ENCODE measurements at regions not wholly inside any gene's neighbourhood (a gene's known extent, or its start where the extent isn't known, plus 50 kb on each side); places are given as distances from the start of the nearest gene placed in this dataset.
"Not testable (repeated sequence)": the region's sequence is repeated elsewhere in the genome, so short reads cannot be mapped to it uniquely, and the experiment has no call there.

- CTCF ChIA-PET; H3K4me2 ChIP-seq (ENCODE audit: control insufficient read depth, insufficient read depth); POLR2A ChIA-PET; SMC1A ChIA-PET (ENCODE audit: uncharacterized antibody, unreplicated experiment); ATAC-seq; H3K36me3 ChIP-seq (ENCODE audit: control insufficient read depth in 2 of 2, insufficient read depth in 2 of 2, low read length in 1 of 2); DNase-seq (ENCODE audit: low read depth, low spot score); H3K27ac ChIP-seq (ENCODE audit: control insufficient read depth, insufficient read depth); H3K79me2 ChIP-seq (ENCODE audit: control insufficient read depth, insufficient read depth, low read length); RAD21 ChIA-PET (ENCODE audit: unreplicated experiment); FAIRE-seq; intact Hi-C loops (cut with micrococcal nuclease; ENCODE audit: unreplicated experiment); H3K9me3 ChIP-seq (replicated peaks; ENCODE audit: control insufficient read depth, insufficient read depth, low read length); H3K4me1 ChIP-seq (ENCODE audit: control insufficient read depth, insufficient read depth, low read length); H3K9ac ChIP-seq (ENCODE audit: control insufficient read depth, insufficient read depth, low read length); in situ Hi-C loops (cut with MboI); H4K20me1 ChIP-seq (ENCODE audit: control insufficient read depth, insufficient read depth); H2AFZ ChIP-seq (ENCODE audit: control insufficient read depth, low read depth, low read length); BruUV-seq (replicated peaks); H3K4me3 ChIP-seq; H3K27me3 ChIP-seq (replicated peaks in 1 of 2; ENCODE audit: control insufficient read depth in 2 of 2, insufficient read depth in 2 of 2, low read length in 1 of 2): not testable (repeated sequence)
- 29% methylated on average over 3 of the region's 3 CpGs for WGBS (ENCODE audit: insufficient coverage, insufficient replicate concordance, low lambda C conversion rate, missing lambda C conversion rate)
These were observed 143.0 kb downstream of the ATP6V0E2 start for GRCh38 chr7:150016651-150017189.

GRCh38 chr7:150020210-150020609, 146.4 kb downstream of the ATP6V0E2 start:
- BruUV-seq (replicated peaks); H3K9ac ChIP-seq (ENCODE audit: control insufficient read depth, insufficient read depth, low read length); DNase-seq (ENCODE audit: low read depth, low spot score); POLR2A ChIA-PET; H3K36me3 ChIP-seq (ENCODE audit: control insufficient read depth in 2 of 2, insufficient read depth in 2 of 2, low read length in 1 of 2); in situ Hi-C loops (cut with MboI); CTCF ChIA-PET; FAIRE-seq; H3K27ac ChIP-seq (ENCODE audit: control insufficient read depth, insufficient read depth); ATAC-seq; H3K4me3 ChIP-seq; H2AFZ ChIP-seq (ENCODE audit: control insufficient read depth, low read depth, low read length); intact Hi-C loops (cut with micrococcal nuclease; ENCODE audit: unreplicated experiment); H3K79me2 ChIP-seq (ENCODE audit: control insufficient read depth, insufficient read depth, low read length); H3K27me3 ChIP-seq (replicated peaks in 1 of 2; ENCODE audit: control insufficient read depth in 2 of 2, insufficient read depth in 2 of 2, low read length in 1 of 2); RAD21 ChIA-PET (ENCODE audit: unreplicated experiment); SMC1A ChIA-PET (ENCODE audit: uncharacterized antibody, unreplicated experiment); H3K9me3 ChIP-seq (replicated peaks; ENCODE audit: control insufficient read depth, insufficient read depth, low read length); H3K4me2 ChIP-seq (ENCODE audit: control insufficient read depth, insufficient read depth); H4K20me1 ChIP-seq (ENCODE audit: control insufficient read depth, insufficient read depth); H3K4me1 ChIP-seq (ENCODE audit: control insufficient read depth, insufficient read depth, low read length): not testable (repeated sequence)
- WGBS (ENCODE audit: insufficient coverage, insufficient replicate concordance, low lambda C conversion rate, missing lambda C conversion rate) = 66% methylated on average over 3 of the region's 3 CpGs

GRCh38 chr7:150024550-150025490, 151.1 kb downstream of the ATP6V0E2 start:
- H3K9me3 ChIP-seq (replicated peaks; ENCODE audit: control insufficient read depth, insufficient read depth, low read length); H3K4me3 ChIP-seq; ATAC-seq; H3K9ac ChIP-seq (ENCODE audit: control insufficient read depth, insufficient read depth, low read length); H4K20me1 ChIP-seq (ENCODE audit: control insufficient read depth, insufficient read depth); H3K79me2 ChIP-seq (ENCODE audit: control insufficient read depth, insufficient read depth, low read length); H3K4me2 ChIP-seq (ENCODE audit: control insufficient read depth, insufficient read depth); H3K27ac ChIP-seq (ENCODE audit: control insufficient read depth, insufficient read depth); CTCF ChIA-PET; SMC1A ChIA-PET (ENCODE audit: uncharacterized antibody, unreplicated experiment); H3K27me3 ChIP-seq (replicated peaks in 1 of 2; ENCODE audit: control insufficient read depth in 2 of 2, insufficient read depth in 2 of 2, low read length in 1 of 2); in situ Hi-C loops (cut with MboI); DNase-seq (ENCODE audit: low read depth, low spot score); FAIRE-seq; RAD21 ChIA-PET (ENCODE audit: unreplicated experiment); BruUV-seq (replicated peaks); intact Hi-C loops (cut with micrococcal nuclease; ENCODE audit: unreplicated experiment); POLR2A ChIA-PET; H3K4me1 ChIP-seq (ENCODE audit: control insufficient read depth, insufficient read depth, low read length); H3K36me3 ChIP-seq (ENCODE audit: control insufficient read depth in 2 of 2, insufficient read depth in 2 of 2, low read length in 1 of 2); H2AFZ ChIP-seq (ENCODE audit: control insufficient read depth, low read depth, low read length): not testable (repeated sequence)
- WGBS (ENCODE audit: insufficient coverage, insufficient replicate concordance, low lambda C conversion rate, missing lambda C conversion rate) = 38% methylated on average over 7 of the region's 7 CpGs

GRCh38 chr7:150025802-150026201, 152.0 kb downstream of the ATP6V0E2 start:
- POLR2A ChIA-PET; H3K4me3 ChIP-seq; H3K9me3 ChIP-seq (replicated peaks; ENCODE audit: control insufficient read depth, insufficient read depth, low read length); H3K36me3 ChIP-seq (ENCODE audit: control insufficient read depth in 2 of 2, insufficient read depth in 2 of 2, low read length in 1 of 2); H3K79me2 ChIP-seq (ENCODE audit: control insufficient read depth, insufficient read depth, low read length); ATAC-seq; FAIRE-seq; in situ Hi-C loops (cut with MboI); RAD21 ChIA-PET (ENCODE audit: unreplicated experiment); H3K27me3 ChIP-seq (replicated peaks in 1 of 2; ENCODE audit: control insufficient read depth in 2 of 2, insufficient read depth in 2 of 2, low read length in 1 of 2); H3K4me2 ChIP-seq (ENCODE audit: control insufficient read depth, insufficient read depth); DNase-seq (ENCODE audit: low read depth, low spot score); intact Hi-C loops (cut with micrococcal nuclease; ENCODE audit: unreplicated experiment); BruUV-seq (replicated peaks); H3K9ac ChIP-seq (ENCODE audit: control insufficient read depth, insufficient read depth, low read length); H3K27ac ChIP-seq (ENCODE audit: control insufficient read depth, insufficient read depth); H4K20me1 ChIP-seq (ENCODE audit: control insufficient read depth, insufficient read depth); H3K4me1 ChIP-seq (ENCODE audit: control insufficient read depth, insufficient read depth, low read length); SMC1A ChIA-PET (ENCODE audit: uncharacterized antibody, unreplicated experiment); H2AFZ ChIP-seq (ENCODE audit: control insufficient read depth, low read depth, low read length); CTCF ChIA-PET: not testable (repeated sequence)
- 73% methylated on average over 6 of the region's 7 CpGs for WGBS (ENCODE audit: insufficient coverage, insufficient replicate concordance, low lambda C conversion rate, missing lambda C conversion rate)
